ENCODE measurements at regions not wholly inside any gene's neighbourhood (a gene's known extent, or its start where the extent isn't known, plus 50 kb on each side); places are given as distances from the start of the nearest gene placed in this dataset.

GRCh38 chr7:12158334-12159060 is 52.6 kb upstream of the TMEM106B start:
- H3K4me3 ChIP-seq (ENCODE audit: low read length), result no peak overlapping the region
- no peaks in the 10 kb centered on the region for H3K79me2 ChIP-seq (ENCODE audit: control insufficient read depth, low read length)
- TF ChIP-seq EZH2phosphoT487 (IDR thresholded peaks at IDR 0.05; ENCODE audit: borderline replicate concordance, low read length), result no peak
- no peak for TF ChIP-seq CTCF (IDR thresholded peaks at IDR 0.05; ENCODE audit: low read depth, low read length, poor library complexity, severe bottlenecking)
- H3K4me1 ChIP-seq (ENCODE audit: control insufficient read depth, low read length), result no peaks in the 10 kb centered on the region
- no peaks in the 10 kb centered on the region for H3K9me2 ChIP-seq (replicated peaks; ENCODE audit: control insufficient read depth, low read length)
- no peaks in the 10 kb centered on the region for H3K36me3 ChIP-seq (ENCODE audit: control insufficient read depth, low read length)
- H4K20me1 ChIP-seq (ENCODE audit: control insufficient read depth, insufficient read depth, low read depth, low read length), result no peaks in the 10 kb centered on the region
- H3K4me2 ChIP-seq (ENCODE audit: low read length), result no peak overlapping the region
- H3F3A ChIP-seq (ENCODE audit: control insufficient read depth, insufficient read depth), result no peaks in the 10 kb centered on the region
- H3K27ac ChIP-seq (ENCODE audit: low read depth, low read length), result no peak overlapping the region
- no peaks in the 10 kb centered on the region for H3K27me3 ChIP-seq (ENCODE audit: control insufficient read depth, low read length)
- no peaks in the 10 kb centered on the region for H3K9me3 ChIP-seq (ENCODE audit: control insufficient read depth, insufficient read depth, low read length)

GRCh38 chr7:12161146-12161545 is 49.9 kb upstream of the TMEM106B start:
- H3K4me1 ChIP-seq (ENCODE audit: control insufficient read depth, low read length), result no peaks in the 10 kb centered on the region
- H4K20me1 ChIP-seq (ENCODE audit: control insufficient read depth, insufficient read depth, low read depth, low read length), result no peaks in the 10 kb centered on the region
- no peaks in the 10 kb centered on the region for H3K27me3 ChIP-seq (ENCODE audit: control insufficient read depth, low read length)
- no peak overlapping the region for H3K27ac ChIP-seq (ENCODE audit: low read depth, low read length)
- no peaks in the 10 kb centered on the region for H3F3A ChIP-seq (ENCODE audit: control insufficient read depth, insufficient read depth)
- no peak for TF ChIP-seq EZH2phosphoT487 (IDR thresholded peaks at IDR 0.05; ENCODE audit: borderline replicate concordance, low read length)
- TF ChIP-seq CTCF (IDR thresholded peaks at IDR 0.05; ENCODE audit: low read depth, low read length, poor library complexity, severe bottlenecking), result no peak
- no peaks in the 10 kb centered on the region for H3K36me3 ChIP-seq (ENCODE audit: control insufficient read depth, low read length)
- H3K4me3 ChIP-seq (ENCODE audit: low read length), result no peak overlapping the region
- H3K9me3 ChIP-seq (ENCODE audit: control insufficient read depth, insufficient read depth, low read length), result no peaks in the 10 kb centered on the region
- H3K4me2 ChIP-seq (ENCODE audit: low read length), result no peak overlapping the region
- no peaks in the 10 kb centered on the region for H3K9me2 ChIP-seq (replicated peaks; ENCODE audit: control insufficient read depth, low read length)
- no peaks in the 10 kb centered on the region for H3K79me2 ChIP-seq (ENCODE audit: control insufficient read depth, low read length)
